Right lobe of liver (tissue), 6 donors: ENCODE measurements at regions not wholly inside any gene's neighbourhood (a gene's known extent, or its start where the extent isn't known, plus 50 kb on each side); places are given as distances from the start of the nearest gene placed in this dataset.

ENCODE experiments used
- ATAC-seq, 4 donors: fragments of 200-7000 bp; cut with Tn5 transposase; one replicate each; pipeline ENCODE4 v1.9.1; 2020; ENCODE audit warnings: mild to moderate bottlenecking in 4 of 4, moderate library complexity in 4 of 4
- DNase-seq, 3 donors: peaks; one replicate each; pipeline ENCODE4 v3.0.0-alpha.2; 2020
- H3K27ac ChIP-seq, 3 donors: fragments of 200-600 bp; one replicate each; pipeline ENCODE4 v1.8.0; 2022
- H3K27me3 ChIP-seq, 2 donors: fragments of 200-600 bp; one replicate each; pipeline ENCODE4 v1.8.0; 2022
- H3K36me3 ChIP-seq, 4 donors: fragments of 200-600 bp; sonication (generic) in 1 of 4; one replicate each; pipeline versions ENCODE4 v1.5.1 to v1.8.0; 2017 to 2022; ENCODE audit warnings: control low read depth in 1 of 4
- H3K4me1 ChIP-seq, 4 donors: fragments of 200-600 bp; sonication (generic) in 1 of 4; one replicate each; pipeline versions ENCODE4 v1.5.1 to v1.8.0; 2017 to 2022; ENCODE audit warnings: control low read depth in 1 of 4
- H3K4me3 ChIP-seq, 3 donors: fragments of 200-600 bp; one replicate each; pipeline ENCODE4 v1.8.0; 2022
- H3K9me3 ChIP-seq, 4 donors: fragments of 200-600 bp; sonication (generic) in 1 of 4; one replicate each; pipeline versions ENCODE4 v1.5.1 to v1.8.0; 2017 to 2022; ENCODE audit warnings: control low read depth in 1 of 4
- POLR2A ChIP-seq: fragments of 450-650 bp; IDR thresholded peaks from one replicate; pipeline ENCODE4 v1.6.1; 2017; ENCODE audit warnings: antibody characterized with exemption, mild to moderate bottlenecking
- WGBS: methylation state at CpG from one replicate; pipeline ENCODE4 v1.1.6; 2018; ENCODE audit warnings: low coverage, low lambda C conversion rate; ENCODE audit not compliant: insufficient coverage; ENCODE audit errors: missing lambda C conversion rate; 5-methylcytosine and 5-hydroxymethylcytosine counted together
- intact Hi-C, 2 donors: fragments of 100-400 bp; cut with DNase I; formaldehyde crosslinking; loops; one replicate each; pipeline versions ENCODE4 v1.11.2 to v1.14.1; 2022
- TF ChIP-seq, protein P1 (sequence below), 4 donors: fragments of 200-600 bp in 3 of 4; fragments of 450-650 bp in 1 of 4; IDR thresholded peaks; one replicate each; pipeline versions ENCODE4 v1.5.1 to v1.8.0; 2016 to 2022; ENCODE audit warnings: antibody characterized with exemption in 4 of 4, mild to moderate bottlenecking in 2 of 4
- donor health status: DM: no; HTN: yes; CAD: no.
- donor health status: DM: no; HTN: no; CAD: no.
- donor health status: DM: no; HTN: no; CAD: no.
- donor health status: DM: no; HTN: yes; CAD: no.
- donor health status: DM: no; HTN: yes; CAD: no.

DNA sequence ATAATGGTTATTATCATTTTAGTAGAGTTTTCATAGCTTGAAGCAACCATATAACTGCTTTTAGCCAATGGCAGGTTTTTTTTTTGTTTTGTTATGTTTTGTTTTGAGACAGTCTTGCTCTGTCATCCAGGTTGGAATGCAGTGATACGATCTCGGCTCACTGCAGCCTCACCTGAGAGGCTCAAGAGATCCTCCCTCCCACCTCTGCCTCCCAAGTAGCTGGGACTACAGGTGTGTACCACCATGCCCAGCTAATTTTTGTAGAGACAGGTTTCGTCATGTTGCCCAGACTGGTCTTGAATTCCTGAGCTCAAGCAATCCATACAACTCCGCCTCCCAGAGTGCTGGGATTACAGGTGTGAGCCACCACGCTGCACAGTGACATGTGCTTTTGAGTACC, 117.5 kb upstream of the GAREM1 start:
- H3K36me3 ChIP-seq, result no peaks in the 10 kb centered on the region
- H3K27me3 ChIP-seq, result no peaks in the 10 kb centered on the region
- no peaks in the 10 kb centered on the region for H3K4me1 ChIP-seq
- no peaks in the 10 kb centered on the region for H3K9me3 ChIP-seq
- intact Hi-C loops, result no loop called here
- WGBS, result 53% methylated on average over 3 of the region's 5 CpGs
- ATAC-seq, result no peak
- H3K27ac ChIP-seq, result no peak overlapping the region
- DNase-seq, result no peak
- H3K4me3 ChIP-seq, result no peak overlapping the region
- TF ChIP-seq POLR2A, result no peak
- TF ChIP-seq, protein P1, sequence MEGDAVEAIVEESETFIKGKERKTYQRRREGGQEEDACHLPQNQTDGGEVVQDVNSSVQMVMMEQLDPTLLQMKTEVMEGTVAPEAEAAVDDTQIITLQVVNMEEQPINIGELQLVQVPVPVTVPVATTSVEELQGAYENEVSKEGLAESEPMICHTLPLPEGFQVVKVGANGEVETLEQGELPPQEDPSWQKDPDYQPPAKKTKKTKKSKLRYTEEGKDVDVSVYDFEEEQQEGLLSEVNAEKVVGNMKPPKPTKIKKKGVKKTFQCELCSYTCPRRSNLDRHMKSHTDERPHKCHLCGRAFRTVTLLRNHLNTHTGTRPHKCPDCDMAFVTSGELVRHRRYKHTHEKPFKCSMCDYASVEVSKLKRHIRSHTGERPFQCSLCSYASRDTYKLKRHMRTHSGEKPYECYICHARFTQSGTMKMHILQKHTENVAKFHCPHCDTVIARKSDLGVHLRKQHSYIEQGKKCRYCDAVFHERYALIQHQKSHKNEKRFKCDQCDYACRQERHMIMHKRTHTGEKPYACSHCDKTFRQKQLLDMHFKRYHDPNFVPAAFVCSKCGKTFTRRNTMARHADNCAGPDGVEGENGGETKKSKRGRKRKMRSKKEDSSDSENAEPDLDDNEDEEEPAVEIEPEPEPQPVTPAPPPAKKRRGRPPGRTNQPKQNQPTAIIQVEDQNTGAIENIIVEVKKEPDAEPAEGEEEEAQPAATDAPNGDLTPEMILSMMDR (IDR thresholded peaks at IDR 0.05), result no peak

DNA sequence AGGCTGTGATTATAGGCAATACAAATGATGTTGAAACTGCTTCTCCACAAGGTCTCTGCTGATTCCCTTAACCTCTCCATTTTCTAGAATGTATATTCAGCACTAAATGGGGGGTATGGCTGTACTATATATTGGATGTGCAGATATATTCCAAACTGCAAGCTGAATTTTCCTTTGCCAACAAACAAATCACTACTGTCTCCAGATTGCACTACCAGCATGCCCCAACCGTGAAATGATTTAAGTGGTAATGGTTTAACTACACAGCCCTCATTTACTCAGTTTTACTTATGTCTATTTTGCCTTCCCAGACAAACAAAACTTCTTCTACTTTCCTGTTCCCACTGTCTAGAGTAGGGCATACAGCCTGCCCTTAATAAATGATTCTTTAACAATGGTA, 112.7 kb upstream of the GAREM1 start:
- WGBS, result 64% methylated on average over 1 of the region's 1 CpG

DNA sequence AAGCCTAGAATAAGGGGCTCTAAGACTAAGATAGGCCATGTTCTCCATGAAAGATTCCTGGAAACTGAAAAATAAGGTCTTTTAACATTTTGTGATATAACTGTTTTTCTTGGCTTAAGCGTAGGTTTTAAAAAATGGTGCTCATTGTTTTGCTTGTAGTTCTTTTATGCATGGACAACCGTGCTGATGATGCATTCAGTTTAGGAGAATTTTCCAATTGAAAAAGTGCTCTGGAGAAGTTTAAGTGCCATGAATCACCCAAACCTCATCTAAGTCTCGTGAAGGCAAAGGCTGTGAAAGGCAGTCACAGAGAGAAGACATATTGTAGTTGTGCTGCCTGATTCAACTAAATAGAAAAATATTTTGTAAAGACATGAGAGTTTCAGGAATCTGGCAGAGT, 111.8 kb upstream of the GAREM1 start:
- intact Hi-C loops, result no loop called here
- Histone ChIP-seq H3K4me3 (no peak overlapping the region), H3K9me3 (no peaks in the 10 kb centered on the region), H3K27me3 (no peaks in the 10 kb centered on the region), H3K27ac (no peak overlapping the region), H3K4me1 (no peaks in the 10 kb centered on the region), H3K36me3 (no peaks in the 10 kb centered on the region)
- TF ChIP-seq, protein P1 (IDR thresholded peaks at IDR 0.05), result no peak
- no peak for TF ChIP-seq POLR2A
- no peak for DNase-seq
- 66% methylated on average over 3 of the region's 3 CpGs for WGBS
- no peak for ATAC-seq

More for the DNA sequence above, 112.7 kb upstream of the GAREM1 start:
- Histone ChIP-seq H3K36me3 (no peaks in the 10 kb centered on the region), H3K27ac (no peak overlapping the region), H3K27me3 (no peaks in the 10 kb centered on the region), H3K9me3 (no peaks in the 10 kb centered on the region), H3K4me1 (no peaks in the 10 kb centered on the region), H3K4me3 (no peak overlapping the region)
- DNase-seq (no peak), ATAC-seq (no peak)
- intact Hi-C loops, result no loop called here
- TF ChIP-seq, protein P1 (IDR thresholded peaks at IDR 0.05), result no peak
- TF ChIP-seq POLR2A, result no peak

DNA sequence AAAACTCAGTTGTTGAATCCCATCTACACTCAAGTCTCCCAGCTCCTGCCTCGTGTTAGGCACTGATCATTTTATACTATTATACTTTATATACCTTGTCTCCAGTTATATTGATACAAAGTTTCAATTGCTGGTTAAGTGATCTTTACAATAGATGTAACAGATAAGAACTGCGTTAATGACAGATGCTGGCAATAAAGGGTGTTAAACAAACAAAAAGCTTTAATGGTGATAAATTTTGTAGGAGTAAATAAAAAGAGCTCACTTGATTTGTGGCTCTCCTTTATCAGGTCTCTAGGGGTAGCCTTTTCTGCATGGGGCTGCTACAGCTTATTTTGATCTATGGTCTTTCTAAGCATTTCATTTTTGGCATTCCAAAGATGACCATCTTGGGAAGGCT, 106.9 kb upstream of the GAREM1 start:
- H3K27ac ChIP-seq, result no peak overlapping the region
- DNase-seq (no peak), ATAC-seq (no peak)
- no peaks in the 10 kb centered on the region for H3K4me1 ChIP-seq
- H3K27me3 ChIP-seq, result no peaks in the 10 kb centered on the region
- TF ChIP-seq, protein P1 (IDR thresholded peaks at IDR 0.05), result no peak
- TF ChIP-seq POLR2A, result no peak
- intact Hi-C loops, result no loop called here
- no peak overlapping the region for H3K4me3 ChIP-seq
- no peaks in the 10 kb centered on the region for H3K36me3 ChIP-seq
- 43% methylated on average over 2 of the region's 2 CpGs for WGBS
- H3K9me3 ChIP-seq, result no peaks in the 10 kb centered on the region

DNA sequence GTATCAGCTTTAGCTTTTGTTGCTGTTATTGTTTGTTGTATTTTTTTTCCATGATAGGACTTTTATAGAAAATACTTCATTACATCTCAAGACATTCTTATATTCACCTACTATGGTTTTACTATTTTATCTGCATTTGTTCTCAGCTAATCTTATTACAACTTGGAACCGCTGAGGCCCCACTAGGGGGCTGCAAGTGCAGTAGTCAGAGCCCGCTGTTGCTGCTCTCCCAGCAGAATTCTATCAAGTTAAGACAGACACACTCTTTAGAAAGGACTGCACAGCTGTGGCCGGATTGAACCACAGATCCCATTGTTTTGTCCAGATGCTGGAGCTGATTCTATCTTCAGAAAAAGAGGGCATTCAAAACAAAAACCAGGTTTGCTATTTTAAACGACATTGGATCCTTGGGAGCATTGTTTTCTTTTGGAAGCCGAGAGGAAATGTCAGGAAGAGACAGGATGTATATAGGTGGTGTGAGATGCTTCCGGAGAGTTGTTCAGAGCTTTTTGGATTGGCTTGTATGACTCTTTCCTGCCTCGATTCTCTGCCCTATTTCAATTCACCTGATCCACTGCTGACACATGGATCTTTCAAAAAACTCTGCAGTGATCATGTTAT, 105.7 kb upstream of the GAREM1 start:
- Histone ChIP-seq H3K27ac (no peak overlapping the region), H3K9me3 (no peaks in the 10 kb centered on the region), H3K4me1 (no peaks in the 10 kb centered on the region), H3K4me3 (no peak overlapping the region), H3K36me3 (no peaks in the 10 kb centered on the region), H3K27me3 (no peaks in the 10 kb centered on the region)
- DNase-seq (no peak), ATAC-seq (no peak)
- WGBS, result 13% methylated on average over 7 of the region's 7 CpGs
- intact Hi-C loops, result no loop called here
- TF ChIP-seq, protein P1 (IDR thresholded peaks at IDR 0.05), result peak in 3 of 4 donors; percentile 21 to 24 (median 22)
- TF ChIP-seq POLR2A, result no peak
